Mesendoderm (in vitro differentiated cells): ENCODE measurements at regions not wholly inside any gene's neighbourhood (a gene's known extent, or its start where the extent isn't known, plus 50 kb on each side); places are given as distances from the start of the nearest gene placed in this dataset.

Source experiments
- DNase-seq: peaks from one replicate; pipeline ENCODE4 v3.0.0; 2013
- H2AK5ac ChIP-seq: 2 replicates; pipeline ENCODE4 v1.6.1; 2013; ENCODE audit warnings: low read length, inconsistent platforms
- H2BK120ac ChIP-seq: 2 replicates; pipeline ENCODE4 v1.6.1; 2013; ENCODE audit warnings: low read depth, mild to moderate bottlenecking, low read length, moderate library complexity, mixed read lengths
- H2BK15ac ChIP-seq: replicated peaks from 2 replicates; pipeline ENCODE4 v1.6.1; 2013; ENCODE audit warnings: low read depth, mild to moderate bottlenecking, moderate library complexity
- H2BK5ac ChIP-seq: 2 replicates; pipeline ENCODE4 v1.6.1; 2013; ENCODE audit warnings: low read length, inconsistent platforms
- H3K18ac ChIP-seq: 2 replicates; pipeline ENCODE4 v1.6.1; 2013; ENCODE audit warnings: mild to moderate bottlenecking, low read length, mixed read lengths
- H3K23ac ChIP-seq: one replicate; pipeline ENCODE4 v1.6.1; 2013; ENCODE audit warnings: low read length
- H3K27ac ChIP-seq: 2 replicates; pipeline ENCODE4 v1.5.1; 2013; ENCODE audit warnings: low read depth, mild to moderate bottlenecking, inconsistent platforms, low read length, moderate library complexity
- H3K27me3 ChIP-seq: 2 replicates; pipeline ENCODE4 v1.6.1; 2013; ENCODE audit warnings: low read length, control low read depth, mild to moderate bottlenecking, inconsistent platforms; ENCODE audit not compliant: insufficient read depth, poor library complexity
- H3K36me3 ChIP-seq: 2 replicates; pipeline ENCODE4 v1.6.1; 2013; ENCODE audit warnings: low read length, inconsistent platforms; ENCODE audit not compliant: control insufficient read depth, insufficient read depth
- H3K4ac ChIP-seq: one replicate; pipeline ENCODE4 v1.6.1; 2013; ENCODE audit warnings: low read depth, mild to moderate bottlenecking, low read length, moderate library complexity
- H3K4me1 ChIP-seq: 2 replicates; pipeline ENCODE4 v1.6.1; 2013; ENCODE audit warnings: low read depth, low read length, inconsistent platforms; ENCODE audit not compliant: control insufficient read depth
- H3K4me2 ChIP-seq: 2 replicates; pipeline ENCODE4 v1.6.1; 2013; ENCODE audit warnings: low read length
- H3K4me3 ChIP-seq: 2 replicates; pipeline ENCODE4 v1.5.1; 2013; ENCODE audit warnings: mild to moderate bottlenecking, low read length
- H3K56ac ChIP-seq: one replicate; pipeline ENCODE4 v1.6.1; 2013; ENCODE audit warnings: low read length
- H3K79me1 ChIP-seq: 2 replicates; pipeline ENCODE4 v1.6.1; 2013; ENCODE audit warnings: low read length, inconsistent platforms
- H3K79me2 ChIP-seq: 2 replicates; pipeline ENCODE4 v1.6.1; 2013; ENCODE audit warnings: mild to moderate bottlenecking, low read length; ENCODE audit not compliant: control insufficient read depth, insufficient read depth
- H3K9ac ChIP-seq: 2 replicates; pipeline ENCODE4 v1.6.1; 2013; ENCODE audit warnings: low read length, inconsistent platforms
- H4K5ac ChIP-seq: one replicate; pipeline ENCODE4 v1.6.1; 2013; ENCODE audit warnings: low read length
- H4K8ac ChIP-seq: one replicate; pipeline ENCODE4 v1.6.1; 2013; ENCODE audit warnings: low read depth, mild to moderate bottlenecking, control low read depth, low read length, moderate library complexity
- WGBS: extraction: QIAGEN DNeasy Blood & Tissue Kit; methylation state at CpG from one replicate; pipeline ENCODE4 v1.1.7; 2013; ENCODE audit warnings: low lambda C conversion rate, missing lambda C conversion rate; ENCODE audit not compliant: insufficient coverage; ENCODE audit errors: extremely low coverage; 5-methylcytosine and 5-hydroxymethylcytosine counted together

DNA sequence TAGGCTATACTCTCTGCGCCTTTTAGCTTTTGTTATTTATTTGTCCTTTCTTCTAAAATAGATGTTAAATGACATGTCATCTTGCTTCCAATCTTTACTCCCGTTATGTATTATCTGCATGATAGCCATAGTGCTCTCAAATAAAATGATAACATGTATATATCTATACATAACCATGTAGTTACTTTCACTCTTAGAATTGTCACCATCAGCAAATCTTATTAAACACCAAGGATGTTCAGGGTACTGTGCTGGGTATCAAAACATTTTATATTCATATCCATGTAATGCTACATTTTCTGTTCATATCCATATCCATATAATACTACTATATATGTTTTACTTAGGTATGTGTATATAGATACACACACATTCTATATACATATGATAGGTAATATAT is 176.4 kb upstream of the CHST9 start:
- H3K4me3 ChIP-seq = no peak overlapping the region
- WGBS = no CpG with 5 or more reads among the region's 2 CpGs

DNA sequence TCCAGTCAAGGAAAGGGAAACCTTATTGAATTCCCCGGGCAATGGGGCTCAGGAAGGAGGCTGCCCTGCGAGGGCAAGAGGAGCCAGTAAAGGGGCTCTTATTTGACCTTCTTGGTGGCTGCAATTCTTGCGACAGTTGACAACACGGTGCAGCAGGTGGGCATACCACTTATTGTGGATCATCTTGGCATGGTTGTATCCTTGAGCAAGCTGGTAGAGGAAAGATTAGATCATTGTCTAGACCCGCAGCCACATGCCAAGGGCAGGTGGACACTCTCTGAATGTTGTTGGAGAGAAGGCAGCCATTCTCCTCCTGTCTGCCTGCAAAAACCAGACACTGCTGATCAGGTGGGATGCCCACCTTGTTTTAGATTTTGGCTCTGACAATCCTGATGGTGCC is 170.2 kb upstream of the CHST9 start:
- no peak for DNase-seq
- Histone ChIP-seq H2BK120ac (no peak overlapping the region), H4K8ac (no peak overlapping the region), H2BK5ac (no peak overlapping the region), H3K4me2 (no peak overlapping the region), H3K4me1 (no peaks in the 10 kb centered on the region), H3K4me3 (no peak overlapping the region), H2AK5ac (no peak overlapping the region), H2BK15ac (no peak overlapping the region), H3K27ac (no peak overlapping the region), H3K23ac (no peak overlapping the region), H3K79me1 (no peaks in the 10 kb centered on the region), H3K36me3 (no peaks in the 10 kb centered on the region), H3K18ac (no peak overlapping the region), H3K79me2 (no peaks in the 10 kb centered on the region), H3K56ac (no peak overlapping the region), H3K4ac (no peak overlapping the region), H3K27me3 (no peaks in the 10 kb centered on the region), H3K9ac (no peak overlapping the region), H4K5ac (no peak overlapping the region)
- WGBS = no CpG with 5 or more reads among the region's 5 CpGs

More for the DNA sequence above, 176.4 kb upstream of the CHST9 start:
- Histone ChIP-seq H3K4ac (no peak overlapping the region), H3K27ac (no peak overlapping the region), H4K8ac (no peak overlapping the region), H3K23ac (no peak overlapping the region), H3K79me1 (no peaks in the 10 kb centered on the region), H3K56ac (no peak overlapping the region), H3K79me2 (no peaks in the 10 kb centered on the region), H2BK120ac (no peak overlapping the region), H3K4me1 (no peaks in the 10 kb centered on the region), H4K5ac (no peak overlapping the region), H2BK15ac (no peak overlapping the region), H3K4me2 (no peak overlapping the region), H3K27me3 (no peaks in the 10 kb centered on the region), H3K9ac (no peak overlapping the region), H3K36me3 (no peaks in the 10 kb centered on the region), H3K18ac (no peak overlapping the region), H2AK5ac (no peak overlapping the region), H2BK5ac (no peak overlapping the region)
- DNase-seq = no peak

GRCh38 chr18:27353273-27353672 is 168.2 kb upstream of the CHST9 start:
- WGBS = 100% methylated on average over 1 of the region's 4 CpGs
- Histone ChIP-seq H2BK15ac (no peak overlapping the region), H3K56ac (no peak overlapping the region), H4K8ac (no peak overlapping the region), H3K79me1 (no peaks in the 10 kb centered on the region), H3K9ac (no peak overlapping the region), H3K36me3 (no peaks in the 10 kb centered on the region), H4K5ac (no peak overlapping the region), H3K4me1 (no peaks in the 10 kb centered on the region), H3K27me3 (no peaks in the 10 kb centered on the region), H2BK5ac (no peak overlapping the region), H3K23ac (no peak overlapping the region), H3K27ac (no peak overlapping the region), H2AK5ac (no peak overlapping the region), H2BK120ac (no peak overlapping the region), H3K79me2 (no peaks in the 10 kb centered on the region), H3K4ac (no peak overlapping the region), H3K18ac (no peak overlapping the region), H3K4me2 (no peak overlapping the region), H3K4me3 (no peak overlapping the region)
- DNase-seq = no peak

- Histone ChIP-seq H2BK5ac (no peak overlapping the region), H2AK5ac (no peak overlapping the region), H3K36me3 (no peaks in the 10 kb centered on the region), H3K4me3 (no peak overlapping the region), H3K56ac (no peak overlapping the region), H3K23ac (no peak overlapping the region), H3K9ac (no peak overlapping the region), H3K27me3 (no peaks in the 10 kb centered on the region), H2BK15ac (no peak overlapping the region), H3K4me1 (no peaks in the 10 kb centered on the region), H3K27ac (no peak overlapping the region), H3K4ac (no peak overlapping the region), H4K5ac (no peak overlapping the region), H3K79me1 (no peaks in the 10 kb centered on the region), H3K4me2 (no peak overlapping the region), H3K79me2 (no peaks in the 10 kb centered on the region), H2BK120ac (no peak overlapping the region), H3K18ac (no peak overlapping the region), H4K8ac (no peak overlapping the region)
- no peak for DNase-seq
- no CpG with 5 or more reads among the region's 4 CpGs for WGBS
Observed at GRCh38 chr18:27349284-27349882, 164.3 kb upstream of the CHST9 start.

DNA sequence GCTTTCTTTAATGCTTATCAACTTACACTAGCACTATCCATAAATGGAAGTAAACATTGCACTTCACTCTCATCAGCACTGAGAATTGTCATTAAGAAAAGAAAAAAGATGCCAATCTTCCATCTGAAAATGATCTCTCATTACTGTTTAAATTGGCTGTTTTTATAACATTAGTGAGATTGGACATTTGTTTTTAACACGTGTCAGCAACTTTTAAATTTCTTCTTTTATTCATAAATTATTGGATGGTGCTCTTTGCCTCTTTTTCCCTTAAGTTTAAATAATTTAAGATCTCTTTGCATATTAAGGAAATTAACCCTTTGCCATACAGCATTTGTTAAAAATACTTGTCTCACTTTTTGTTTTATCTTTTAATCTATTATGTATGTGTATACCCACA is 146.5 kb upstream of the CHST9 start:
- Histone ChIP-seq H2BK15ac (no peak overlapping the region), H3K4me2 (no peak overlapping the region), H2BK5ac (no peak overlapping the region), H3K4me1 (no peaks in the 10 kb centered on the region), H4K8ac (no peak overlapping the region), H3K4me3 (no peak overlapping the region), H4K5ac (no peak overlapping the region), H3K27me3 (no peaks in the 10 kb centered on the region), H2BK120ac (no peak overlapping the region), H3K27ac (no peak overlapping the region), H3K36me3 (no peaks in the 10 kb centered on the region), H3K56ac (no peak overlapping the region), H3K23ac (no peak overlapping the region), H3K79me1 (no peaks in the 10 kb centered on the region), H3K4ac (no peak overlapping the region), H2AK5ac (no peak overlapping the region), H3K79me2 (no peaks in the 10 kb centered on the region), H3K18ac (no peak overlapping the region), H3K9ac (no peak overlapping the region)
- no peak for DNase-seq
- no CpG with 5 or more reads among the region's 1 CpG for WGBS

DNA sequence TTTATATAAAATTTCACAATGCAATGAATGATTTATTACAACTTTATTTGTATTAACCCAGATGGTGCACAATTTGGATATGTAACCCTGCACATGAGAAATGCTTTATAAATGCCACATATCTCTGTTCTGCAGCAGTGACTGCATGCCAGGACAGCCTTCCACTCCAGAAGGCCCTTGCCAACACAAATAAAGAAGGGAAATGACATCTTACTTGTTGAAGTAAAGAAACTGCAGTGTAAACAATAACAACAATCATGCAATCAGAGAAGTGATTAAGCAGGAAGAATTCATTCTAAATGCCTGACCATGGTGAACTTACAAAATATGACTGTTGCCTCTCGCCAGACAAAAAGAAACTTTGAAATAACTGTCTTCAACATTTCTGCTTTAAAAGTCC is 129.9 kb upstream of the CHST9 start:
- H3K4me1 ChIP-seq = no peaks in the 10 kb centered on the region
- no peaks in the 10 kb centered on the region for H3K79me2 ChIP-seq
- no peak overlapping the region for H3K27ac ChIP-seq
- DNase-seq = no peak
- H2BK120ac ChIP-seq = no peak overlapping the region
- H4K5ac ChIP-seq = no peak overlapping the region
- no peak overlapping the region for H3K4ac ChIP-seq
- no peaks in the 10 kb centered on the region for H3K79me1 ChIP-seq
- H3K4me2 ChIP-seq = no peak overlapping the region
- no peak overlapping the region for H3K23ac ChIP-seq
- H3K56ac ChIP-seq = no peak overlapping the region
- peaks cover 3% of the 10 kb centered on the region for H3K27me3 ChIP-seq
- WGBS = no CpG with 5 or more reads among the region's 1 CpG
- H2BK5ac ChIP-seq = no peak overlapping the region
- H3K36me3 ChIP-seq = no peaks in the 10 kb centered on the region
- H4K8ac ChIP-seq = no peak overlapping the region
- H3K4me3 ChIP-seq = no peak overlapping the region
- H3K18ac ChIP-seq = no peak overlapping the region
- no peak overlapping the region for H2BK15ac ChIP-seq
- no peak overlapping the region for H3K9ac ChIP-seq
- no peak overlapping the region for H2AK5ac ChIP-seq
